GM20431 (cell line): ENCODE measurements at regions not wholly inside any gene's neighbourhood (a gene's known extent, or its start where the extent isn't known, plus 50 kb on each side); places are given as distances from the start of the nearest gene placed in this dataset.

Experiments used
- in situ Hi-C: fragments of 300-500 bp; cut with MseI, MboI; formaldehyde crosslinking; loops from one replicate; pipeline ENCODE4 v1.15.0; 2020; ENCODE audit warnings: low sequenced_read_pairs; ENCODE audit not compliant: unreplicated experiment

DNA sequence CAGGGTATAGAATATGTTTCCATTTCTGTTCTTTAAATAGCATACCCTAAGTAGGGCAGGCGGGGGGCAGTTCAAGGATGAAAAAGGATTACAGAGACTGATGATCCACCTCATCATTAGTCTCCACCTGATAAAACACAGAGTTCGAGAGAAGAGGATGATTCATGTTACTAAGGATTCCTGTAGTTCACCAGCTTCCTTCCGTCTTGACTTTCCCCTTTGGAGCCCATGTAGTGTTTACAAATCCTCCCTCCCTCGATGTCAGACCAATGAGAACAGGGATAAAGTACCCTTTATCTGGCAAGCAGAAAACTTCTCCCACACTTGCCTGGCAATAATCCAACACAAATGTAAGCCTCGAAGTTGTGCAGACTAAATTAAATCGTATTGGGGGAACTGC lies 526.3 kb upstream of the FAM241A start:
- in situ Hi-C loops = no loop called here

GRCh38 chr4:111628437-111628836 lies 516.8 kb upstream of the FAM241A start:
- in situ Hi-C loops = loop anchor here (25.0 kb wide), 1 partner anchor 409 kb away; no protein-coding TSS in a partner anchor

DNA sequence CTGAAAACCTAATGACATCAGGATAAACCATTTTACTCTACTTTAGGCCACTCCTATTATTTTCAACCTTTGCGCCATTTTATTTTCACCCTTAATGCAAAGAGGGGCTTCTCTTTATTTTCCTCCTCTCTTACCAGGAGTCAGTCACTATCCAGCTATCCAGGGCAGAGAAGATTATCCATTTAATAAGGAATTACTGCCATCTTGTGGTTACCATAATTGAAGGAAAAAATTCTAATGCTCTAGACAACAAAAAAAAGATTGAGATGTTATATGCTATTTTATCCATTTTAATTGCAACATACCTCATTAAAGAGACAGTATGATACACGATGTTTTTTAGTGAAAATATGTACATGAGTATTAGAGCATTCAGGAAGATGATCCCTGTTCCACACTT lies 514.5 kb upstream of the FAM241A start:
- in situ Hi-C loops = loop anchor here (25.0 kb wide), 1 partner anchor 407 kb away; no protein-coding TSS in a partner anchor

DNA sequence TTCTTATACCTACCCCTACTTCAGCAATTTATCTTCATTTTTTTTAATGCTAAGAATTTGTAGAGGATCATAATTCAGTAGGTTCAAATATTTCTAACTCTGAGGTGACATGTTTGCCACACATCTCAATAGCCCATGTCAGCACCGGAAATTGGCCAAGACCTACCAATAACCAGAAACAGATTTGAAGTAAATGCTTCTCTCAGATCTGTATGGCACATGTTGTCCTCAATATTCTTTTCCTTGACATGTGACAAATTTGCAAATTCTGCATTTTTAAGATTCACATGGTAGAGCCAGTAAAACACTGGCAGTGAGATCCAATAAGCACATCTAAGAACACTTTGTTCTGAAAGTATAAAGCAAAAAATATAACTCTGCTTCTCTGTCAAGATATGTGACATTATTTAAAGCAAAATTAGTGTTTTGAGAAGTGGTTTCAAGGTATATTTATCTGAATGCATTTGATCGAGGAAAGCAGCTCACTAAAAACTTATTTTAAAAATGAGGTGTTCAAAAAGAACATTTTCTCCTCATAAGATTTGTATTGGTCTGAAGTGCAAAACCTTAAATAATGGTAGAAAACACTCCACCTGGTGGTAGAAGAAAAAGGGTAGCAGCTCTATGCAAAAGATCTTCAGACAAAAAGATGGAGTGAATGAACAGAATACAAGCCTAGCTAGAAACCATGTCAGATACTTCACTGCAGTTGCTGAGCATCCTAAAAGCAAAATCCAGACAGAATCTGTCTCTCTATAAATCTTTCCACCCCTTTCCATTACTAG lies 513.8 kb upstream of the FAM241A start:
- in situ Hi-C loops = loop anchor here (25.0 kb wide), 1 partner anchor 406 kb away; no protein-coding TSS in a partner anchor

DNA sequence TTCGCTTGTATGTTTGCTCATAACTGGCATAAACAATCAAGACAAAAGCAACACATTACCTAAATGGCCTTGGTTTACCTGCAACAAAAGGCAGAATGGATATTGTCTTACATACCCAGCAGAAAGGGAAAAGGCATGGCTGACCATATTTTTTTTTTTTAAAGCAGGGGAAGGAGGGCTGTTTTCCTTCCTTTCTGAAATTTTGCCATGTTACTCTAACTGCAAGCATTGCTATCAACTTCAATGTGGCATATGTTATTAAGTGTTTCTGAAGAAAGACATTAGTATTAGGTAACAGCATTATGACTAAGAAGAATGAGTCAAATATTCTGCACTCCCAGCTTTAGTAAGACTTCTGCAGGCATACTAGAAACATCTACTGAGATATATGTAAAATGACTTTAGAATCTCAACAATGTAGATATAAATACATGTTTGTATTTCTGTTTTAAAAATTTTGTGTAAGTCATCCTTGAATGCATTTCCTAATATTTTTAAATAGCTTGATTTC lies 512.6 kb upstream of the FAM241A start:
- in situ Hi-C loops = loop anchor here (25.0 kb wide), 1 partner anchor 405 kb away; no protein-coding TSS in a partner anchor

GRCh38 chr4:111633663-111634266 lies 511.5 kb upstream of the FAM241A start:
- in situ Hi-C loops = loop anchor here (25.0 kb wide), 1 partner anchor 404 kb away; no protein-coding TSS in a partner anchor

DNA sequence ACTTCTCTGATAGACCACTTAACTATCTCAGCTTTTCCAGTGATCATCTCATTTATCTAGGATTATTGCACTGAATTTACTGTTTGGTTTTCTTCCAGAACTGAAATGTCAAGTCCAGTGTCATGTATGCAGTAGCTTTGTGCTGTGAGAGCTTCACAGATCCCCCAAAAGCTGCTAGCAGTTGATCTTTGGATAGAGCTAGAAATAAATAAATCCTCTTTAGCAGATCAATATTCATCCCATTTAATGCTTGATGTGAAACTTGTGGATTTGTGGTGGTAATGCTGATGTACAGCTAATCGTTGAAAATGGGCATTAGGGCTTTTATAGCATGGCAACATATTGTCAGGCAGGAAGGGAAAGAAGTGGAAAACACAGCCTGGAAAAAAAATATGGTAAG lies 509.6 kb upstream of the FAM241A start:
- in situ Hi-C loops = loop anchor here (25.0 kb wide), 1 partner anchor 402 kb away; no protein-coding TSS in a partner anchor

DNA sequence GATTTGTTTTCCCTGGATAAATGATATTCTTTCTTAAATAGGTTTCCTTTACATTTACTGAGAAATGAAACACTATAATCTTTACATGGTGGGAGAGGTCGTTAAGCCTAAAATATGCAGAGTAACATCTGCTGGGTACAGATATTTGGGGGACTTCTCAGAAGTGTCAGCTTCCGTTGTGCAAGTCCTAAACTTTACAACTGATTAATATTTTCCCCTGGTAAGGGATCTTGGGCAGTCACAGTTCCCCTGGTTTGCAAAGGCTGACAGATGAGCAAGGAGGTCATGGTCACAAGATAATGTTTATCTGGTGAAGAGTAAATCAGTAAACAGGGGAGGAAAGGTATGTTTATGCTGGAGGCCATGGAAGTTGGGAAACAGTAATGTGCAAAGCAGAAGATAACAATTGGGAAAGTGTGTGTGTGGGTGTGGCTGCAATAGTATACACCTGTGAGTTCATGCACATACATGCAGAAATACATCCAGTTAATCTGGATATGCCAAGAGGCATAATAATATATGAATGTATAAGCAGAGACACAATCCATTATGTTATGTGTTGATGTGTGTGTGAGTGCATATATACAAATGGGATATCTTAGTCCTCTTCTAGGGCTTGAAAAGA lies 508.2 kb upstream of the FAM241A start:
- in situ Hi-C loops = loop anchor here (25.0 kb wide), 1 partner anchor 400 kb away; no protein-coding TSS in a partner anchor

GRCh38 chr4:111639120-111639690 lies 506.0 kb upstream of the FAM241A start:
- in situ Hi-C loops = loop anchor here (25.0 kb wide), 1 partner anchor 398 kb away; no protein-coding TSS in a partner anchor

DNA sequence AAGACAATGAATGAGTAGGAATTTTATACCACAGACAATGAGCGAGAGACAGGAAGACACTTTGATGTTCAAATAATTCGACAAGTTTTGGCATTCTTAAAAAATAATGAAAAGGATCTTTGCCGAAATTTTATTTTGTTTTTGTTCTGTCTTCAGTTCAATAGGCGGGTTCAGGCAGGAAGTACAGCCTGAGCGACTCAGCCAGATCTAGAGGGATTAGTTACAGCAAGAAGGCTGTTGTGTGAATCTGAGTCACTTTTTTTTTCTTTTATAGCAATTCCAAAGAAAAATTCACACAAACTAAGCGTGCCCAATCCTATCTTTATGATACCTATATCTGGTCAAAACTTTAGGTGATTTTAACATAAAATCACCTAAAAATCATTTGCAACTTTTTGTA lies 505.4 kb upstream of the FAM241A start:
- in situ Hi-C loops = loop anchor here (25.0 kb wide), 1 partner anchor 397 kb away; no protein-coding TSS in a partner anchor

DNA sequence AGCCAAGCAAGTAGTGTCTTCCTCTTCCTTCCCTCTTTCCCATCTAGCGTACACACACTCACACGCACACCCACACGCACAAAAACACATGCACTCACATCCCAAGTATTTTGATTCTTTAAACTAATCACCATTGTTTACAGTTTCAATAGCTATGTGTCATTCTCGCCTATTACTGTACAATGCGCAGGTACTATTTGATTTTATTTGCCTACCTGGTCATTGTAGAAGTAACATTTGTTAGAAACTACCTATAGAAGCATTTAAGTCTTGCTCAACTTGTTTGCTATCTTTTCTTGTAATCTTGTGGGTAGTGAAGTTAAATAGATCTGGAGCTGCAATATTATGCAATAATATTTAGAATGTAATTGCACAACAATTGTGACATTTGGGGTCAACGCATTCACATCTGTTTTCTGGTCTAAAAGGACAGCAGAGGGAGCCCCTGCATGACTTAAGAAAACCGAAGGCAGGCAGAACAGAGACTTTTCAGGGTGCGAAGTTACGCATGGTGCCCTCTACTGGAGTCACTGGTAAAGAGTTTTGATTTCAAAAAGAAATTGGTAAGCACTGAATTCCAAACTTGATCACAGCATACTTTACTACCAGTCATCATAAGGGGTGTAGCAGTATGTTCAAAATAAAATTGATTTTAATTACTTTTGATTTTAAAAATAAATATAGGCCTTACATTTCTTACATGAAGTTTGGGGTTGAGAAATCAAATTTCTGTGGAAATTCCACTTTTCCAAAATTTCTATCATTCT lies 503.3 kb upstream of the FAM241A start:
- in situ Hi-C loops = loop anchor here (25.0 kb wide), 1 partner anchor 395 kb away; no protein-coding TSS in a partner anchor

- in situ Hi-C loops = loop anchor here (25.0 kb wide), 1 partner anchor 389 kb away; no protein-coding TSS in a partner anchor
Observed at GRCh38 chr4:111648056-111648455, 497.2 kb upstream of the FAM241A start.

GRCh38 chr4:111649308-111649707 lies 495.9 kb upstream of the FAM241A start:
- in situ Hi-C loops = loop anchor here (25.0 kb wide), 1 partner anchor 388 kb away; no protein-coding TSS in a partner anchor

GRCh38 chr4:111650146-111650545 lies 495.1 kb upstream of the FAM241A start:
- in situ Hi-C loops = no loop called here

- in situ Hi-C loops = no loop called here
Observed at GRCh38 chr4:111650674-111651086, 494.6 kb upstream of the FAM241A start.

GRCh38 chr4:111652236-111652635 lies 493.0 kb upstream of the FAM241A start:
- in situ Hi-C loops = no loop called here

GRCh38 chr4:111652986-111653385 lies 492.3 kb upstream of the FAM241A start:
- in situ Hi-C loops = no loop called here

DNA sequence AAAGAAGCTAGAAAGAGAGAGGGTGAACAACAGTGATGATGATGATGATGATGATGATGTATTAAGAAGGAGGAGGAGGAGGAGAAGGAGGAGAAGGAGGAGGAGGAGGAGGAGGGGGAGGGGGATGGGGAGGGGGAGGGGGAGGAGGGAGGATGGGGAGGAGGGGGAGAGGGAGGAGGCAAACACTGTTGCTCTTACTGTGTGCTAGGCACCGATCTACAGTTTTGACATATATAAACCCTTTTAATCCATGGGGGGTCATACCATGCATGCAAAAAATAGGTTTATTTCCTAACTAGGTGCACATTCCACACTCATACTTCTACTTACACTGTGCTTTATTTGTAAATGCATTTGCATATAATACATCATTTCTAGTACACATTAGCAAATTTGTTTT lies 482.8 kb upstream of the FAM241A start:
- in situ Hi-C loops = no loop called here

GRCh38 chr4:111664308-111664945 lies 480.8 kb upstream of the FAM241A start:
- in situ Hi-C loops = no loop called here
